HepG2 (cell line): ENCODE measurements at regions not wholly inside any gene's neighbourhood (a gene's known extent, or its start where the extent isn't known, plus 50 kb on each side); places are given as distances from the start of the nearest gene placed in this dataset.

ENCODE experiments used
- ATF6 ChIP-seq: sonication (generic); formaldehyde crosslinking; conservative IDR thresholded peaks from 2 replicates; pipeline ENCODE4 v1.4.0; 2020; ENCODE audit warnings: missing genetic modification reagents
- DDIT3 ChIP-seq: sonication (generic); formaldehyde crosslinking; IDR thresholded peaks from 2 replicates; pipeline ENCODE4 v1.4.0; 2020; ENCODE audit warnings: mild to moderate bottlenecking, missing genetic modification reagents
- FOXJ3 ChIP-seq: sonication (generic); formaldehyde crosslinking; IDR thresholded peaks from 2 replicates; pipeline ENCODE4 v1.4.0; 2020; ENCODE audit warnings: missing genetic modification reagents, mild to moderate bottlenecking, borderline replicate concordance
- HDAC2 ChIP-seq: sonication (generic); formaldehyde crosslinking; IDR thresholded peaks from 2 replicates; pipeline ENCODE4 v1.4.0; 2020; ENCODE audit warnings: missing genetic modification reagents
- HMG20B ChIP-seq: conservative IDR thresholded peaks from 2 replicates; pipeline ENCODE4 v1.6.1; 2016; ENCODE audit warnings: missing genetic modification reagents, missing compliant biosample characterization
- NFE2L1 ChIP-seq: sonication (generic); formaldehyde crosslinking; IDR thresholded peaks from 2 replicates; pipeline ENCODE4 v1.4.0; 2020; ENCODE audit warnings: missing genetic modification reagents, mild to moderate bottlenecking, borderline replicate concordance
- NFYB ChIP-seq: sonication (generic); formaldehyde crosslinking; IDR thresholded peaks from 2 replicates; pipeline ENCODE4 v1.4.0; 2020; ENCODE audit warnings: missing genetic modification reagents
- POGZ ChIP-seq: sonication (generic); formaldehyde crosslinking; IDR thresholded peaks from 2 replicates; pipeline ENCODE4 v1.4.0; 2020; ENCODE audit warnings: mild to moderate bottlenecking, missing genetic modification reagents
- POLR2AphosphoS5 ChIP-seq: IDR thresholded peaks from 2 replicates; pipeline ENCODE4 v1.6.1; 2012; ENCODE audit warnings: low read depth, low read length
- REL ChIP-seq: sonication (generic); formaldehyde crosslinking; conservative IDR thresholded peaks from 2 replicates; pipeline ENCODE4 v1.8.0; 2022; ENCODE audit warnings: mild to moderate bottlenecking, missing genetic modification reagents, moderate library complexity
- ZBTB44 ChIP-seq: sonication (generic); formaldehyde crosslinking; IDR thresholded peaks from 2 replicates; pipeline ENCODE4 v1.4.0; 2020; ENCODE audit warnings: missing genetic modification reagents
- ZNF296 ChIP-seq: sonication (generic); formaldehyde crosslinking; conservative IDR thresholded peaks from 2 replicates; pipeline ENCODE4 v1.5.0; 2020; ENCODE audit warnings: mild to moderate bottlenecking, missing genetic modification reagents
- ZNF639 ChIP-seq: conservative IDR thresholded peaks from 2 replicates; pipeline ENCODE4 v1.6.1; 2018; ENCODE audit warnings: missing genetic modification reagents

GRCh38 chr12:98156697-98157096, 358.7 kb upstream of the TMPO start:
- TF ChIP-seq ATF6 (CRISPR knock-in tag) = no peak
- TF ChIP-seq FOXJ3 (CRISPR knock-in tag) = no peak
- TF ChIP-seq REL (CRISPR knock-in tag) = no peak
- TF ChIP-seq ZBTB44 (CRISPR knock-in tag) = no peak
- TF ChIP-seq HMG20B (CRISPR knock-in tag) = no peak
- TF ChIP-seq ZNF639 (CRISPR knock-in tag) = no peak
- no peak for TF ChIP-seq HDAC2 (CRISPR knock-in tag)
- TF ChIP-seq POLR2AphosphoS5 = no peak
- TF ChIP-seq ZNF296 (CRISPR knock-in tag) = no peak
- TF ChIP-seq NFYB = no peak
- no peak for TF ChIP-seq DDIT3
- no peak for TF ChIP-seq NFE2L1 (CRISPR knock-in tag)
- no peak for TF ChIP-seq POGZ (CRISPR knock-in tag)
